GM12878 (cell line): ENCODE measurements at regions not wholly inside any gene's neighbourhood (a gene's known extent, or its start where the extent isn't known, plus 50 kb on each side); places are given as distances from the start of the nearest gene placed in this dataset.
A peak's percentile ranks its signal among the peaks of the same experiment; 100 is the strongest.

Source experiments
- ATAC-seq: fragments of 200-7000 bp; cut with Tn5 transposase; 3 replicates; pipeline ENCODE4 v1.9.1; 2020; ENCODE audit warnings: mild to moderate bottlenecking, moderate library complexity
- BruUV-seq: library from RNA; stranded (reverse); fragments of 400-500 nt; replicated peaks from 2 replicates; lab custom pipeline; 2021; lab: Mats Ljungman, UMichigan
- CTCF ChIA-PET: fragments of 300-600 bp; sonication (Branson Sonifier 250); formaldehyde crosslinking; extraction: SDS; loops from one replicate; lab custom pipeline; 2021; ENCODE audit warnings: inconsistent platforms; lab: Yijun Ruan, JAX
- POLR2A ChIA-PET: fragments of 350-600 bp; formaldehyde crosslinking; extraction: SDS; loops from one replicate; lab custom pipeline; 2021; ENCODE audit warnings: inconsistent platforms; lab: Charles Lee
- RAD21 ChIA-PET: fragments of 300-600 bp; sonication (Branson Sonifier 250); formaldehyde crosslinking; loops from one replicate; lab custom pipeline; 2023; ENCODE audit warnings: antibody characterized with exemption; ENCODE audit not compliant: unreplicated experiment; lab: Charles Lee
- SMC1A ChIA-PET: fragments of 300-600 bp; sonication (Branson Sonifier 250); formaldehyde crosslinking; loops from one replicate; lab custom pipeline; 2023; ENCODE audit not compliant: unreplicated experiment, uncharacterized antibody; lab: Charles Lee
- DNase-seq: peaks from one replicate; pipeline ENCODE4 v3.0.0-alpha.2; 2011; ENCODE audit warnings: low read depth, low spot score
- FAIRE-seq: peaks from 3 replicates; lab custom pipeline; 2011; peaks lifted over from hg19 to GRCh38; lab: Jason Lieb, UNC
- H2AFZ ChIP-seq: 2 replicates; pipeline ENCODE4 v1.6.0; 2011; ENCODE audit warnings: low read depth, low read length, control low read depth; ENCODE audit not compliant: control insufficient read depth
- H3K27ac ChIP-seq: 2 replicates; pipeline ENCODE4 v1.5.1; 2011; ENCODE audit warnings: control low read depth; ENCODE audit not compliant: control insufficient read depth, insufficient read depth
- H3K27me3 ChIP-seq, 2 experiments: replicated peaks in 1 of 2; 2 replicates each; pipeline versions ENCODE4 v1.6.0 to v1.6.1; 2011; ENCODE audit warnings: low read length in 1 of 2; ENCODE audit not compliant: control insufficient read depth in 2 of 2, insufficient read depth in 2 of 2
- H3K36me3 ChIP-seq, 2 experiments: 2 replicates each; pipeline ENCODE4 v1.5.1; 2011; ENCODE audit warnings: low read length in 1 of 2; ENCODE audit not compliant: control insufficient read depth in 2 of 2, insufficient read depth in 2 of 2
- H3K4me1 ChIP-seq: 2 replicates; pipeline ENCODE4 v1.6.1; 2011; ENCODE audit warnings: mild to moderate bottlenecking, low read length, moderate library complexity, mixed read lengths; ENCODE audit not compliant: control insufficient read depth, insufficient read depth
- H3K4me2 ChIP-seq: 2 replicates; pipeline ENCODE4 v1.6.0; 2011; ENCODE audit warnings: control low read depth; ENCODE audit not compliant: control insufficient read depth, insufficient read depth
- H3K4me3 ChIP-seq: fragments of 200-600 bp; sonication (generic); 2 replicates; pipeline ENCODE4 v1.5.1; 2016
- H3K79me2 ChIP-seq: 2 replicates; pipeline ENCODE4 v1.6.0; 2011; ENCODE audit warnings: low read length; ENCODE audit not compliant: control insufficient read depth, insufficient read depth
- H3K9ac ChIP-seq: 2 replicates; pipeline ENCODE4 v1.8.0; 2011; ENCODE audit warnings: low read length, control low read depth, mixed read lengths; ENCODE audit not compliant: control insufficient read depth, insufficient read depth
- H3K9me3 ChIP-seq: replicated peaks from 3 replicates; pipeline ENCODE4 v1.5.1; 2011; ENCODE audit warnings: mild to moderate bottlenecking, low read length; ENCODE audit not compliant: control insufficient read depth, insufficient read depth
- H4K20me1 ChIP-seq: 2 replicates; pipeline ENCODE4 v1.6.0; 2011; ENCODE audit not compliant: control insufficient read depth, insufficient read depth
- GABPA ChIP-seq: IDR thresholded peaks from 2 replicates; pipeline ENCODE4 v1.6.1; 2014; ENCODE audit warnings: antibody characterized with exemption, low read depth, mild to moderate bottlenecking, inconsistent platforms
- HDGF ChIP-seq: fragments of 450-650 bp; IDR thresholded peaks from 2 replicates; pipeline ENCODE4 v1.6.1; 2016; ENCODE audit warnings: antibody characterized with exemption
- LARP7 ChIP-seq: fragments of 450-650 bp; IDR thresholded peaks from 2 replicates; pipeline ENCODE4 v1.6.1; 2017; ENCODE audit warnings: mild to moderate bottlenecking
- MTA2 ChIP-seq: fragments of 450-650 bp; IDR thresholded peaks from 2 replicates; pipeline ENCODE4 v1.6.1; 2016; ENCODE audit warnings: low read depth, mild to moderate bottlenecking, moderate library complexity
- MYC ChIP-seq: IDR thresholded peaks from 2 replicates; pipeline ENCODE4 v1.6.1; 2011; ENCODE audit warnings: mild to moderate bottlenecking, low read length, moderate library complexity, inconsistent platforms; ENCODE audit not compliant: insufficient read depth, insufficient replicate concordance, insufficient read length, severe bottlenecking
- NR2F1 ChIP-seq: fragments of 450-650 bp; conservative IDR thresholded peaks from 2 replicates; pipeline ENCODE4 v1.6.1; 2017; ENCODE audit warnings: mild to moderate bottlenecking
- PML ChIP-seq: IDR thresholded peaks from 2 replicates; pipeline ENCODE4 v1.6.1; 2012; ENCODE audit warnings: low read length, inconsistent platforms
- RUNX3 ChIP-seq: IDR thresholded peaks from 2 replicates; pipeline ENCODE4 v1.6.1; 2012; ENCODE audit warnings: low read length, inconsistent platforms
- SIN3A ChIP-seq: IDR thresholded peaks from 2 replicates; pipeline ENCODE4 v1.6.1; 2012; ENCODE audit warnings: low read depth, low read length, improper control_type of control experiment
- SKIL ChIP-seq: fragments of 450-650 bp; IDR thresholded peaks from 2 replicates; pipeline ENCODE4 v1.6.1; 2017; ENCODE audit warnings: mild to moderate bottlenecking, low read depth, inconsistent platforms; ENCODE audit not compliant: poor library complexity, severe bottlenecking
- STAT3 ChIP-seq: IDR thresholded peaks from 2 replicates; pipeline ENCODE4 v1.6.1; 2011; ENCODE audit warnings: low read depth, low read length, improper control_type of control experiment
- TCF3 ChIP-seq: IDR thresholded peaks from 2 replicates; pipeline ENCODE4 v1.6.1; 2012; ENCODE audit warnings: low read depth, mild to moderate bottlenecking, low read length, borderline replicate concordance; ENCODE audit not compliant: insufficient read depth
- TCF7 ChIP-seq: IDR thresholded peaks from 2 replicates; pipeline ENCODE4 v1.6.1; 2014; ENCODE audit warnings: antibody characterized with exemption, borderline replicate concordance
- WRNIP1 ChIP-seq: IDR thresholded peaks from 2 replicates; pipeline ENCODE4 v1.6.1; 2011; ENCODE audit warnings: low read depth, low read length, improper control_type of control experiment, borderline replicate concordance
- ZNF217 ChIP-seq: fragments of 450-650 bp; IDR thresholded peaks from 2 replicates; pipeline ENCODE4 v1.6.1; 2017; ENCODE audit warnings: antibody characterized with exemption, mild to moderate bottlenecking
- WGBS: methylation state at CpG from one replicate; pipeline ENCODE4 v1.1.6; 2016; ENCODE audit warnings: low lambda C conversion rate; ENCODE audit not compliant: insufficient replicate concordance, insufficient coverage; ENCODE audit errors: missing lambda C conversion rate; 5-methylcytosine and 5-hydroxymethylcytosine counted together
- in situ Hi-C: fragments of 300-500 bp; cut with MboI; formaldehyde crosslinking; loops from 9 replicates; pipeline ENCODE4 v1.14.3; 2018; ENCODE audit warnings: mixed read lengths
- intact Hi-C: fragments of 100-400 bp; cut with micrococcal nuclease; formaldehyde crosslinking; loops from one replicate; pipeline ENCODE4 v1.14.2; 2022; ENCODE audit not compliant: unreplicated experiment

GRCh38 chr16:55388131-55388862 is 64.3 kb downstream of the IRX6 start:
- FAIRE-seq = no peak
- H4K20me1 ChIP-seq = no peaks in the 10 kb centered on the region
- ChIA-PET RAD21 (no interaction called here), POLR2A (no interaction called here), SMC1A (interaction anchor here (0.5 kb wide), 1 partner anchor 58 kb away, joined by 3 read pairs; no protein-coding TSS in a partner anchor), CTCF (no interaction called here)
- no peak overlapping the region for H2AFZ ChIP-seq
- in situ Hi-C loops = no loop called here
- ATAC-seq = no peak
- intact Hi-C loops = no loop called here
- H3K27me3 ChIP-seq = no peaks in the 10 kb centered on the region
- no TSS peak for BruUV-seq
- DNase-seq = no peak
- no peak overlapping the region for H3K9ac ChIP-seq
- H3K4me3 ChIP-seq = no peak overlapping the region
- no peaks in the 10 kb centered on the region for H3K4me1 ChIP-seq
- H3K27ac ChIP-seq = no peak overlapping the region
- TF ChIP-seq MTA2 = peak; percentile 53; the same call in 1 of the 2 replicates
- TF ChIP-seq TCF7 = no peak
- H3K9me3 ChIP-seq = no peaks in the 10 kb centered on the region
- H3K4me2 ChIP-seq = no peak overlapping the region
- H3K36me3 ChIP-seq = no peaks in the 10 kb centered on the region
- WGBS = 49% methylated on average over 5 of the region's 5 CpGs
- no peaks in the 10 kb centered on the region for H3K79me2 ChIP-seq

- Histone ChIP-seq H3K79me2 (no peaks in the 10 kb centered on the region), H3K36me3 (no peaks in the 10 kb centered on the region), H3K4me3 (no peak overlapping the region), H3K4me2 (no peak overlapping the region), H3K9ac (no peak overlapping the region), H3K27me3 (no peaks in the 10 kb centered on the region), H4K20me1 (no peaks in the 10 kb centered on the region), H2AFZ (no peak overlapping the region), H3K27ac (no peak overlapping the region), H3K9me3 (no peaks in the 10 kb centered on the region), H3K4me1 (no peaks in the 10 kb centered on the region)
- in situ Hi-C loops = no loop called here
- 22% methylated on average over 9 of the region's 9 CpGs for WGBS
- ATAC-seq (no peak), FAIRE-seq (no peak), DNase-seq (no peak)
- SMC1A ChIA-PET = no interaction called here
- RAD21 ChIA-PET = no interaction called here
- no TSS peak for BruUV-seq
- POLR2A ChIA-PET = no interaction called here
- CTCF ChIA-PET = no interaction called here
- intact Hi-C loops = no loop called here
- TF ChIP-seq RUNX3 (no peak), NR2F1 (no peak), ZNF217 (no peak), STAT3 (no peak), WRNIP1 (no peak), SIN3A (no peak), SKIL (no peak), TCF3 (no peak), LARP7 (no peak), PML (no peak), GABPA (no peak), MYC (no peak), HDGF (no peak)
Observed at GRCh38 chr16:55389426-55390073, 65.5 kb downstream of the IRX6 start.
